Neuronal stem cell (in vitro differentiated cells): ENCODE measurements at regions not wholly inside any gene's neighbourhood (a gene's known extent, or its start where the extent isn't known, plus 50 kb on each side); places are given as distances from the start of the nearest gene placed in this dataset.

Experiments used
- DNase-seq: peaks from one replicate; pipeline ENCODE4 v3.0.0-alpha.2; 2013; ENCODE audit warnings: low spot score
- H2AFZ ChIP-seq: one replicate; pipeline ENCODE4 v1.6.1; 2013; ENCODE audit warnings: mild to moderate bottlenecking, low read length, inconsistent platforms
- H2AK5ac ChIP-seq: 2 replicates; pipeline ENCODE4 v1.6.1; 2013; ENCODE audit warnings: low read depth, mild to moderate bottlenecking, inconsistent platforms, low read length, moderate library complexity, mixed read lengths
- H2BK120ac ChIP-seq: 2 replicates; pipeline ENCODE4 v1.6.1; 2013; ENCODE audit warnings: low read depth, mild to moderate bottlenecking, inconsistent platforms, low read length, moderate library complexity, mixed read lengths
- H2BK12ac ChIP-seq: one replicate; pipeline ENCODE4 v1.6.1; 2013; ENCODE audit warnings: low read length, inconsistent platforms
- H2BK15ac ChIP-seq: 2 replicates; pipeline ENCODE4 v1.6.1; 2013; ENCODE audit warnings: mild to moderate bottlenecking, low read length, inconsistent platforms, mixed read lengths
- H2BK5ac ChIP-seq: one replicate; pipeline ENCODE4 v1.6.1; 2013; ENCODE audit warnings: inconsistent platforms, mild to moderate bottlenecking, low read length, moderate library complexity
- H3K14ac ChIP-seq: one replicate; pipeline ENCODE4 v1.6.1; 2013; ENCODE audit warnings: low read length, inconsistent platforms
- H3K18ac ChIP-seq: 2 replicates; pipeline ENCODE4 v1.6.1; 2013; ENCODE audit warnings: low read length, inconsistent platforms
- H3K23ac ChIP-seq: 2 replicates; pipeline ENCODE4 v1.6.1; 2013; ENCODE audit warnings: low read depth, mild to moderate bottlenecking, mixed read lengths, low read length, inconsistent platforms; ENCODE audit not compliant: poor library complexity
- H3K27ac ChIP-seq: replicated peaks from 3 replicates; pipeline ENCODE4 v1.5.1; 2013; ENCODE audit warnings: low read length, inconsistent platforms
- H3K27me3 ChIP-seq, 3 experiments: 2 replicates each; pipeline ENCODE4 v1.6.1; 2013; ENCODE audit warnings: low read length in 3 of 3, mild to moderate bottlenecking in 2 of 3, inconsistent platforms in 1 of 3, low read depth in 1 of 3, mixed read lengths in 1 of 3, moderate library complexity in 1 of 3; ENCODE audit not compliant: control insufficient read depth in 3 of 3, insufficient read depth in 3 of 3
- H3K36me3 ChIP-seq, 2 donors: replicated peaks in 1 of 2; 2 replicates each; pipeline ENCODE4 v1.6.1; 2013; ENCODE audit warnings: low read length in 2 of 2; ENCODE audit not compliant: control insufficient read depth in 2 of 2, insufficient read depth in 2 of 2
- H3K4ac ChIP-seq: 2 replicates; pipeline ENCODE4 v1.6.1; 2013; ENCODE audit warnings: inconsistent platforms, mild to moderate bottlenecking, low read length, moderate library complexity
- H3K4me1 ChIP-seq, 2 donors: 1 replicate in 1 of 2; 2 replicates in 1 of 2; pipeline ENCODE4 v1.6.1; 2013; ENCODE audit warnings: low read length in 2 of 2, low read depth in 1 of 2; ENCODE audit not compliant: control insufficient read depth in 2 of 2, insufficient read depth in 1 of 2
- H3K4me2 ChIP-seq: one replicate; pipeline ENCODE4 v1.6.1; 2013; ENCODE audit warnings: mild to moderate bottlenecking, low read length, inconsistent platforms; ENCODE audit not compliant: insufficient read depth, poor library complexity, severe bottlenecking
- H3K4me3 ChIP-seq, 2 donors: 2 replicates each; pipeline ENCODE4 v1.5.1; 2013; ENCODE audit warnings: low read length in 2 of 2, mild to moderate bottlenecking in 2 of 2, inconsistent platforms in 1 of 2, moderate library complexity in 1 of 2
- H3K79me1 ChIP-seq: one replicate; pipeline ENCODE4 v1.6.1; 2013; ENCODE audit warnings: low read depth, mild to moderate bottlenecking, inconsistent platforms, low read length, moderate library complexity
- H3K9ac ChIP-seq: one replicate; pipeline ENCODE4 v1.6.1; 2013; ENCODE audit warnings: mild to moderate bottlenecking, low read depth, low read length, inconsistent platforms; ENCODE audit not compliant: poor library complexity
- H3K9me3 ChIP-seq, 2 donors: replicated peaks in 1 of 2; 2 replicates each; pipeline versions ENCODE3 to v1.6.1; 2013; ENCODE audit warnings: low read length in 2 of 2, mild to moderate bottlenecking in 2 of 2, inconsistent platforms in 1 of 2, low read depth in 1 of 2, mixed read lengths in 1 of 2, moderate library complexity in 1 of 2; ENCODE audit not compliant: control insufficient read depth in 2 of 2, insufficient read depth in 1 of 2
- H4K8ac ChIP-seq: one replicate; pipeline ENCODE4 v1.6.1; 2013; ENCODE audit warnings: low read depth, mild to moderate bottlenecking, inconsistent platforms, low read length, moderate library complexity
- H4K91ac ChIP-seq: one replicate; pipeline ENCODE4 v1.6.1; 2013; ENCODE audit warnings: low read length, low read depth, mild to moderate bottlenecking, inconsistent platforms; ENCODE audit not compliant: poor library complexity
- WGBS, 2 donors: extraction: QIAGEN DNeasy Blood & Tissue Kit; methylation state at CpG; one replicate each; pipeline ENCODE4 v1.1.7; 2013; ENCODE audit warnings: missing lambda C conversion rate in 2 of 2, mixed read lengths in 1 of 2; ENCODE audit not compliant: insufficient read length in 2 of 2, insufficient replicate concordance in 1 of 2; ENCODE audit errors: extremely low coverage in 2 of 2; 5-methylcytosine and 5-hydroxymethylcytosine counted together

DNA sequence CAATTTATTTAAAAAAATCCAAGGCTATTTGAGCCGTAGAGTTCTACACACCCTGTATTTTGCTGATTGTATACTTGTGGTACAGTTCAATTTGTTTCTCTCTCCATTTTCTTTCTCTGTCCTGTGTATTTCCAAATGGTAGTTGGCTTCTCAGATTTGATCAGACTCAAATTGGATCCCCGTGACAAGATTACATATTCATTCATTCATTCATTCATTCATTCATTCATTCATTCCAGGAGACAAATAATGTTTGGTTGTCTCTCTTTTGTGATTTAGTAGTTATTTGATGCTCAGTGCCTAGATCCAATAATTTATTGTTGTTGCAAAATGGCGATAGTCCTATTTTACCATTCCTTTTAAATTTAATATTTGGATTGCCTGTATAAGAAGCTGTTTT, 292.8 kb upstream of the RIOK2 start:
- Histone ChIP-seq H3K4me1 (peaks cover 2 to 4% of the 10 kb centered on the region in 2 donors), H3K14ac (no peak overlapping the region), H4K8ac (no peak overlapping the region), H2AFZ (no peak overlapping the region), H3K27ac (no peak overlapping the region), H3K36me3 (no peaks in the 10 kb centered on the region), H3K18ac (no peak overlapping the region), H3K27me3 (no peaks in the 10 kb centered on the region), H3K9me3 (peaks cover 3 to 8% of the 10 kb centered on the region in 2 donors), H3K4ac (no peak overlapping the region), H3K79me1 (no peaks in the 10 kb centered on the region), H3K4me2 (no peak overlapping the region), H2BK120ac (no peak overlapping the region), H2BK5ac (no peak overlapping the region), H2BK12ac (no peak overlapping the region), H3K9ac (no peak overlapping the region), H2BK15ac (no peak overlapping the region), H3K23ac (no peak overlapping the region), H4K91ac (no peak overlapping the region), H2AK5ac (no peak overlapping the region), H3K4me3 (no peak overlapping the region)
- DNase-seq, result no peak
- no CpG with 5 or more reads among the region's 3 CpGs for WGBS, 2 donors

DNA sequence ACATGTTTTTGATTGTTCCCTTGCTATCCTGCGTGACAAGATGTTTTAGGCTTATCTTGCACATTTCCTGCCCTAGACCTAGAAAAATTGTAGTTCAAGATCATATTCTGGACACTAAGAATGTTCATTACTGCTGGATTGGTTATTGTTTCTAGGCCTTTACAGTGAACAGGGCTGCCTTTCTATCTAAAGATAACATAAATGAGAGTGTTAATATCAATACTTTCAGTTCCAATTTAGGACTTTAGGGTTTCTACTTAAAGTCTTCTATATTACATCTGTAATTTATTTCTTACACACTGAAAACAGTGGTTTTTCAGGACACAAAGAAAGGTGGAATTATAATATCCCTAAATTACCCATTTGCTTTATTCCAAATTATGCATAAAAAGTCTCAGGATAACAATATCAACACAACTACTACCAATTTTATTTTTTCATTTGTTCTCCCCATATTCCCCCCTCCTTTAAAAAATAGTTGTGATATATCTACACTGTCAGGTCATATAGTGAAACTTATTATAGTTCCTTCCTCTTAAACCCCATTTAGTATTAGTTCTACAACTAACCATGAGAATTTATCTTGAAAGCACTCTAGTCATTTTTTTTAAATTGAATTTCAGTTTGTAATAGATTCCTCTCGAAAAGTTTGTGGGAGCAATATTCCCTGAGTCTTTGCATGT, 293.9 kb upstream of the RIOK2 start:
- DNase-seq, result no peak
- H2BK12ac ChIP-seq, result no peak overlapping the region
- H3K79me1 ChIP-seq, result no peaks in the 10 kb centered on the region
- no peak overlapping the region for H2BK15ac ChIP-seq
- H3K23ac ChIP-seq, result no peak overlapping the region
- peaks cover 2 to 4% of the 10 kb centered on the region in 2 donors for H3K4me1 ChIP-seq
- no peak overlapping the region for H4K91ac ChIP-seq
- H3K27ac ChIP-seq, result no peak overlapping the region
- H3K27me3 ChIP-seq, result no peaks in the 10 kb centered on the region
- no peak overlapping the region for H3K9ac ChIP-seq
- WGBS, 2 donors, result no CpG with 5 or more reads among the region's 2 CpGs
- H3K4ac ChIP-seq, result no peak overlapping the region
- no peaks in the 10 kb centered on the region for H3K36me3 ChIP-seq
- peaks cover 0 to 3% of the 10 kb centered on the region in 2 donors for H3K9me3 ChIP-seq
- H3K18ac ChIP-seq, result no peak overlapping the region
- no peak overlapping the region for H2AFZ ChIP-seq
- H4K8ac ChIP-seq, result no peak overlapping the region
- H2AK5ac ChIP-seq, result no peak overlapping the region
- H3K4me2 ChIP-seq, result no peak overlapping the region
- no peak overlapping the region for H3K4me3 ChIP-seq
- H3K14ac ChIP-seq, result no peak overlapping the region
- no peak overlapping the region for H2BK5ac ChIP-seq
- H2BK120ac ChIP-seq, result no peak overlapping the region

DNA sequence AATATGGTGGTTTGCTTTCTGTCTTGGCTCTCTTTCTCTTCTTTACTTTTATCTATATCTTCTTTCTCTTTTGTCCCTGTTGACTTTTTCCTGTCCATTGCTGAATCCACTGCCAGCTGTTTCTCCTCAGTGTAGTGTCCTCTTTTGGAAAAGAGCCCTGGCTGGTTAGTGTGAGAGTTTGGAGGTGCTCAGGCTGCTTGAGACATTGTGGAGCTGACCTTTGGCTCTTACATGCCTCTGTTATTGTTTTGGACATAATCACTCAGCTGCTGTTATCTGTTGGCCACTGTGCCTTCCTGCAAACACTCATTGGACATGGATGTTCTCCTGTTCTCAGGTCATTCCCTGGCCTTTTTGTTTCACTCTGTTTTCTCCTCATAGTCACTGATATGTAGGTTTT, 295.4 kb upstream of the RIOK2 start:
- H4K8ac ChIP-seq, result no peak overlapping the region
- DNase-seq, result peak; percentile 54
- peak overlapping the region; percentile 47 for H3K27ac ChIP-seq

DNA sequence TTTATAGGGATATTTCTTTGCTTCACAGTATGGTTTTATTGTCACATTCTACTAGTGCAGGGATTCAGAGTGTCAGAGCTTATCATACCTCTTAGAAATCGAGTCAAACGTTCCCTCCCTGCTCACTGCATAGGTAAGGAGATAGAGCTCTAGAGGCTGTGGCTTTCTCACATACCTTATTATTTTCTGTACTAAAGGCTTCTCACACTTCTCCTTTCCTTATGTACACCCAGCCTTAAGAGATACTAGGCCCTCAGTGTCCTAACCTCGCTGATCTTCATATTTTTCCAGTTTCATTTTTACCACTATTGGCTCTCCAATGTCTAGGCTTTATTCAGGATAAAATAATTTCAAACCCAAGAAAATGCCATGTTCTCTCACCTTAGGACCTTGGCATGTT, 297.3 kb upstream of the RIOK2 start:
- H3K9me3 ChIP-seq, result no peaks in the 10 kb centered on the region
- H2AK5ac ChIP-seq, result no peak overlapping the region
- H3K9ac ChIP-seq, result no peak overlapping the region
- no peaks in the 10 kb centered on the region for H3K27me3 ChIP-seq
- peaks cover 2 to 4% of the 10 kb centered on the region in 2 donors for H3K4me1 ChIP-seq
- no peak overlapping the region for H2BK15ac ChIP-seq
- no peak overlapping the region for H3K4me2 ChIP-seq
- no peak overlapping the region for H3K18ac ChIP-seq
- no CpG with 5 or more reads among the region's 3 CpGs for WGBS, 2 donors
- H3K4me3 ChIP-seq, result no peak overlapping the region
- no peak for DNase-seq
- H3K79me1 ChIP-seq, result no peaks in the 10 kb centered on the region
- H4K8ac ChIP-seq, result no peak overlapping the region
- no peak overlapping the region for H3K27ac ChIP-seq
- H3K14ac ChIP-seq, result no peak overlapping the region
- H3K23ac ChIP-seq, result no peak overlapping the region
- H4K91ac ChIP-seq, result no peak overlapping the region
- no peak overlapping the region for H2AFZ ChIP-seq
- H3K4ac ChIP-seq, result no peak overlapping the region
- H2BK12ac ChIP-seq, result no peak overlapping the region
- no peaks in the 10 kb centered on the region for H3K36me3 ChIP-seq
- H2BK5ac ChIP-seq, result no peak overlapping the region
- H2BK120ac ChIP-seq, result no peak overlapping the region

More for the DNA sequence above, 295.4 kb upstream of the RIOK2 start:
- Histone ChIP-seq H3K14ac (no peak overlapping the region), H3K27me3 (no peaks in the 10 kb centered on the region), H3K4me1 (peaks cover 2 to 4% of the 10 kb centered on the region in 2 donors), H3K9me3 (no peaks in the 10 kb centered on the region), H3K23ac (no peak overlapping the region), H3K4me3 (no peak overlapping the region), H3K9ac (no peak overlapping the region), H3K4me2 (no peak overlapping the region), H2BK15ac (no peak overlapping the region), H3K4ac (no peak overlapping the region), H3K36me3 (no peaks in the 10 kb centered on the region), H4K91ac (no peak overlapping the region), H2BK120ac (no peak overlapping the region), H2BK5ac (no peak overlapping the region), H2AK5ac (no peak overlapping the region), H2BK12ac (no peak overlapping the region), H3K18ac (no peak overlapping the region), H2AFZ (no peak overlapping the region), H3K79me1 (no peaks in the 10 kb centered on the region)
